HG03354 (cell line): ENCODE measurements at regions not wholly inside any gene's neighbourhood (a gene's known extent, or its start where the extent isn't known, plus 50 kb on each side); places are given as distances from the start of the nearest gene placed in this dataset.

Source experiments
- ATAC-seq: cut with Tn5 transposase; IDR thresholded peaks from one replicate; pipeline ENCODE4 v1.9.1; 2021; ENCODE audit warnings: mild to moderate bottlenecking; ENCODE audit not compliant: unreplicated experiment, poor library complexity, severe bottlenecking

GRCh38 chr14:89637581-89637980 is 220.5 kb upstream of the FOXN3 start:
- ATAC-seq = no peak

GRCh38 chr14:89635615-89636014 is 218.6 kb upstream of the FOXN3 start:
- no peak for ATAC-seq

DNA sequence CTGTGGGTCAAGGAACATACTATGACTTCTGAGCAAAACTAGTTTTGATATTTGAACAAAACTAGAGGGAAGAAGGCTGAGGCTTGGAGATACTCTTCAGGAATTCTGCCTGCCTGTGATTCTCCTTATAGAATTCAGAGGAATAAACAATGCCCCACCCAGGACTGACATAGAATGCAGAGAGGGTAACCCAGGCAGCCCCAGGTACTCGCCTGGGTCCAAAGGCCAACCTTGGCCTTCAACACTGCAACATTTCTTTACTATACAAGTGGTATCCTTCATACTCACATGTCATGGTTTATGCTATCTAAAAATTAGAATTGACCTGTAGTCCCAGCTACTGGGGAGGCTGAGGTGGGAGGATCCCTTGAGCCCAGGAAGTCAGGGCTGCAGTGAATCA is 217.0 kb upstream of the FOXN3 start:
- no peak for ATAC-seq

GRCh38 chr14:89630101-89630829 is 213.2 kb upstream of the FOXN3 start:
- ATAC-seq = no peak

DNA sequence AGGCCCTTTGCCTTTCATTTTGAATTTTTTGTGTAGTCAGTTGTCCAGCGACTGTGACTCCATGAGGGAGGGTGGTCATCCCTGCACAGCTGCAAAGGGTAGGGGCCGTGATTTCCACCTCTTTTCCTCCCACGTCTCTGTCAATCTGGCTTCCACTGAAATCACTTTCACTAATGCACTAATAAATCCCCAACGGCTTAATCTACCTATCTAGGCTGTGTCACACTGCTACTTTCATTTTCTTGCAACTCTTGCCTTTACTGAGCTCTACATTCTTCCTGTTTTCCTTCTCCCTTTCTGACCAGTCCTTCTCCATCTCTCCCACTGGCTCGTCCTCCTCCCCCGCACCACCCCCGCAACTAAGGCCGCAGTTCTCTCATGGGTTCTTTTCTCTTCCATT is 212.3 kb upstream of the FOXN3 start:
- ATAC-seq = no peak

GRCh38 chr14:89628521-89628920 is 211.5 kb upstream of the FOXN3 start:
- no peak for ATAC-seq

DNA sequence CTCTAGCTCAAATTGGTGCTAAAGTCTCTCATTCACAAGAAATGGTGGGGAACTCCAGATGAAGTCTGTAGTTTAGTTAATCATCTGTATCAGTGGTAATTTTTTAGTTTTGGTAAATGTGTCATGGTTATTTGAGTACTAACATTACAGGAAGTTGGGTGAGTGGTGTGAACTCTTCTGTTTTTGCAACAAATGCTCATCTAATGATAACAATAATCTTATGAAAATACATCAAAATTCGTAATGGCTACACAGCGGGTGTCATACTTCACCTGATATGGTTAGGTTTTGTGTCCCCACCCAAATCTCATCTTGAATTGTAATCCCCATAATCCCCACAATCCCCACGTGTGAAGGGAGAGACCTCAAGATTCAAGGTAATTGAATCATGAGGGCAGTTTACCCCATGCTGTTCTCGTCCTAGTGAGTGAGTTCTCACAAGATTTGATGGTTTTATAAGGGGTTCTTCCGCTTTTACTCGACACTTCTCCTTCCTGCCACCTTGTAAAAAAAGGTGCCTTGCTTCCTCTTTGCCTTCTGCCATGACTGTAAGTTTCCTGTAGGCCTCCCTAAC is 209.3 kb upstream of the FOXN3 start:
- ATAC-seq = peak; percentile 67

DNA sequence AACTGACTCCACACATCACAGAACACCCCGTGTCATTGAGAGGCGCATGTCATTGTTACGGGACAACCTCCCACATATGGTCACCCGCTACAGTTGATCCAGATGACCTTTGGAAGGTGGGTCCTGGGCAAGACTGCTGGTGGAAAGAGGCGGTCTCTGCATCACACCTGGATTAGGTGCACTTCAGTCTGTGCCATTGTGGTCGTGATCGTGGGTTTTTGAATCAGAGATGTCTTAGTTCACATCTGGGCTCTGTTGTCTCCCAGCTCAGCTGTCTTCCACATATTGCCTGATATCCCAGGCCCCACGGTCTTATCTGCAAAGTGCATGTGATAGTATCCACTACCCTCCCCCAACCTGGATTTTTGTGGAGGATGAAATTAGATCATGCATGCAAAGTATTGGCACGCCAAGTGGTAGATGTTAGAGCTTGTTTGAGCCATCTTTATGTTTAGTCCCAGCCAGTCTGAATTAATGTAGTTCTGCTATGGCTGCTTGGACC is 208.7 kb upstream of the FOXN3 start:
- ATAC-seq = no peak

- no peak for ATAC-seq
These were observed 208.2 kb upstream of the FOXN3 start for GRCh38 chr14:89625244-89625713.

- ATAC-seq = no peak
These were observed 207.6 kb upstream of the FOXN3 start for GRCh38 chr14:89624500-89625156.

DNA sequence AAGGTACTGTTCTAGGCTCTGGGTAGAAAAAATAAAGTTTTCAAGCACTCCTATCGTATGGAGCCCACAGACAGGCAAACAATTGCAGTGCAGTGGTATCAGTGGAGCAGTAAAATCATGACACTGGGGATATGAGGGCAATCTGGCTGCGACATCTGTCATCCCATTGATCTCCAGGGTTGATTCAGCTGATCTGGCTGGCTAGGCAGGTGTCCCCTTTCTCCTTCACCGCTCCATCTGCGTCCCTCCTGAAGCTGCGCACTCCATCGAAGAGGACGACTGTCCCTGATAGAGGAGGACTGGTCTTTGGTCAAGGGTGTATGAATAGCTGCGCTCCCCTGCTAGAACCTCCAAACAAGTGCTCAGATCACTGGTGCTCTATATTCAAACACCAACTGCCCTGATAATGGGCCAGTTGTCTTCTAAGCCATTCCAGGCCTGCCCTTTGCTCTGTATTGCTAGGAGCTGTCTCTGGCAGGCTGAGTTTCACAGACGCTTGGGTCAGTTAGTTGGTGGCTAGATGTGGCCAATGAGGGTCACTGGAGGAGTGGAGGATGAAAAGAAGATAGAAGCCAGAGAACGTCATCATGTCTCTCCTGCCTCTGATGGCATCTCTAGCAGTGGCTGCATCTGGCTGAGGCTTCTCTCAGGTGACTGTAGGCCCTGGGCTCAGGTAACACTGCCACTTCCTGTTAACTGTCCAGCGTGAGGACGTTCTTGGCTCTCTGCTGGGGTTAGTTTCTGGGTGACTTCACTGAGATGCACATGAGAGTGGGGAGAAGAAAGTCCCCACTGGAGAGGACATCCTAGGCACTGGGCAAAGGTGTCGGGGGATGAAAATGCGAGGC is 205.0 kb upstream of the FOXN3 start:
- no peak for ATAC-seq

- no peak for ATAC-seq
These were observed 204.0 kb upstream of the FOXN3 start for GRCh38 chr14:89621009-89621421.

DNA sequence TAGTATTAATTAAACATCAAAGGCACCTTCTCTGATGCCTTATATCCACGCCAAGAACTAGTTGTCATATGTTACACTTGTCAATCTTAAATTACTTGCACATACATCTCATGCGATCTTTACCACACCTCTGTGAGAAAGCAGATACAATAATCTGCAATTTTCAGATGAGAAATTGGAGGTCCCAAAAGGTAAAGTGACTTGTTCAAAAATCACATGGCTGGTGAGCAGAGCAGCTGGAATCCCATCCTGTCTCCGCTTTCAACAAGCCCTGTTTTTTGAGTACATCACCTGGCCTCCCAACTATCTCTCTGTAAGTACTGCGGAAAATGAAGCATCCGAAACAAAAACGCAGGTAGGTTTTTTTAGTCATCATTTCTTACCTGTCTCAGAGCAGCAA is 203.4 kb upstream of the FOXN3 start:
- ATAC-seq = no peak

GRCh38 chr14:89619596-89619995 is 202.6 kb upstream of the FOXN3 start:
- no peak for ATAC-seq

- ATAC-seq = peak; percentile 63
These were observed 201.9 kb upstream of the FOXN3 start for GRCh38 chr14:89618811-89619551.

- no peak for ATAC-seq
These were observed 201.3 kb upstream of the FOXN3 start for GRCh38 chr14:89618330-89618708.

- ATAC-seq = peak; percentile 34
These were observed 200.7 kb upstream of the FOXN3 start for GRCh38 chr14:89617481-89618329.

DNA sequence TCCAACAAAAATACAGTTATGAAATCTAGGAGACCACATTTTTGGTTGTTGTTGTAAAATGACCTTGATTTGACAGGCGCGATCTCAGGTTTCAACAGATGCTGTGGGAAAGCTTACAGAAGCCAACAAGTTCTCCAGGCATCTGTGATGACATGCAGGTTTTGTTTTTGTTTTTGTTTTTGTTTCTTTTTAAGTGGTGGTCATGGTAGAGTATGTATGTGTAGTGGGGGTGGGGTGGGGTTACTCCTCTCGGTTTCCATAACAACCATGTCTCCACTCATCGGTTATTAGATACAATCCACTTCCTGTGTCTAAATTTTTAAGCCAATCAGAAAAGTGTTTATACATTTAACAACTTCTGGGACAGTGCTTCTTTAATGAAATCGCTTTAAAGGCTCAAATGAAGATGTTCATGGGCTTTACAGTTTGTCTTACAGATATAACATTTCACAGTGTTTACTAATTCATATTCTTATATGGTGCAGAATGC is 199.9 kb upstream of the FOXN3 start:
- peak; percentile 58 for ATAC-seq
